Esophagus muscularis mucosa (tissue), 4 donors: ENCODE measurements at regions not wholly inside any gene's neighbourhood (a gene's known extent, or its start where the extent isn't known, plus 50 kb on each side); places are given as distances from the start of the nearest gene placed in this dataset.

Experiments
- EP300 ChIP-seq: sonication (generic); formaldehyde crosslinking; IDR thresholded peaks from one replicate; pipeline ENCODE4 v1.6.1; 2017; ENCODE audit warnings: antibody characterized with exemption
- POLR2A ChIP-seq: fragments of 450-650 bp; IDR thresholded peaks from one replicate; pipeline ENCODE4 v1.6.1; 2017; ENCODE audit warnings: antibody characterized with exemption, moderate library complexity, mild to moderate bottlenecking, low read depth
- TF ChIP-seq, protein P1 (sequence below), 3 experiments: fragments of 200-600 bp in 2 of 3; fragments of 450-650 bp in 1 of 3; sonication (generic) in 2 of 3; IDR thresholded peaks; one replicate each; pipeline ENCODE4 v1.5.1; 2017 to 2019; ENCODE audit warnings: antibody characterized with exemption in 3 of 3, mild to moderate bottlenecking in 2 of 3, moderate library complexity in 1 of 3

DNA sequence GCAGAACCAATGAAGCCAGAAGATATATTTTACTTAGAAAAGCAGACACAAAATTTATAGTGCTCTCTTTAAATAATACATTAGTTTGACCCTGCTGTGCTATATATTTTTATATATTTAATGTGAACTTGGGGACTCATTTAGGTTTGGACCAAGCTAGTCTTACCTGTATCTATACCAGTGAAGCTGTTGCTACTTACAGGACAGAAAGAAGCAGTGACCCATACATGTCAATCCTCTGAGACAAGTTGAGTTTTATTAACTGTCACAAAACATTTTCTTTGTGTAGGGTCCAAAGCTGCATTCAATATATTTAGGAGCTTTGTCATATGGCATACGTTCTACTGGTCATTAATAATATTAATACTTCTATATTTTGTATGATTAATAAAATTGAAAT, 327.7 kb upstream of the NUDT12 start:
- TF ChIP-seq, protein P1, sequence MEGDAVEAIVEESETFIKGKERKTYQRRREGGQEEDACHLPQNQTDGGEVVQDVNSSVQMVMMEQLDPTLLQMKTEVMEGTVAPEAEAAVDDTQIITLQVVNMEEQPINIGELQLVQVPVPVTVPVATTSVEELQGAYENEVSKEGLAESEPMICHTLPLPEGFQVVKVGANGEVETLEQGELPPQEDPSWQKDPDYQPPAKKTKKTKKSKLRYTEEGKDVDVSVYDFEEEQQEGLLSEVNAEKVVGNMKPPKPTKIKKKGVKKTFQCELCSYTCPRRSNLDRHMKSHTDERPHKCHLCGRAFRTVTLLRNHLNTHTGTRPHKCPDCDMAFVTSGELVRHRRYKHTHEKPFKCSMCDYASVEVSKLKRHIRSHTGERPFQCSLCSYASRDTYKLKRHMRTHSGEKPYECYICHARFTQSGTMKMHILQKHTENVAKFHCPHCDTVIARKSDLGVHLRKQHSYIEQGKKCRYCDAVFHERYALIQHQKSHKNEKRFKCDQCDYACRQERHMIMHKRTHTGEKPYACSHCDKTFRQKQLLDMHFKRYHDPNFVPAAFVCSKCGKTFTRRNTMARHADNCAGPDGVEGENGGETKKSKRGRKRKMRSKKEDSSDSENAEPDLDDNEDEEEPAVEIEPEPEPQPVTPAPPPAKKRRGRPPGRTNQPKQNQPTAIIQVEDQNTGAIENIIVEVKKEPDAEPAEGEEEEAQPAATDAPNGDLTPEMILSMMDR (IDR thresholded peaks at IDR 0.05): no peak
- no peak for TF ChIP-seq POLR2A
- no peak for TF ChIP-seq EP300
